ENCODE measurements at regions not wholly inside any gene's neighbourhood (a gene's known extent, or its start where the extent isn't known, plus 50 kb on each side); places are given as distances from the start of the nearest gene placed in this dataset.

DNA sequence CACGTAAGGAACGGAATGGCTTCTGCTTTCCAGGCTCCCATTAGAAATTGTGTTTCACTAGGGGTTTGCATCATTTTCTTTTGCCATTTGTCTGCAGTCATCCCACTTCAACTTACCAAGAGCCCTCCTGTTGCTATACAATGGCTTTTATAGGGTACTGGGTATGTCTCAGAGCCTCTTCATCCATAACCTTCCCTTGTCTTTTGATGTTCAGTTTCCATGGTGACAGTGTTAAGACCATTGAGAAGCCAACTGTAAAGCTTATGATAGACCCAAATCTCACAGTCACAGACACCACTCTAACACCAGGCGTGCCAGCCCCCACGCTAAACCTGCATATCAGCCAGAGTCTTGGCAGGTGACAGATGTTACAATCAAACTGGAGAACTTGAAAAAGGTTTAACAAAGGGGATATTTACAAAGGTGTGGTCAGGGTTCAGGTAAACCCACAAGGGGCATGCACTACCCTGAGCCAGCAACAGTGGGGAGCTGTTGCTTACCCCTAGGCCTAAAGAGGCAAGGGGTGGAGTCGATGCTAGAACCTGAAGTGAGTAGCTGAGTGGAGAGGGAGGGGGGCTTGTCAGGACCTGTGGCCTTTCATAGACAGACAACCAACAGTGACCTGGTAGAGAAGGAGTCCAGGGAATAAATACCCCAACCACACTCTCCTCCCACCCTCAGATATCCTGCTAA is 53.2 kb upstream of the ABLIM1 start:
- TF ChIP-seq CTCF (conservative IDR thresholded peaks at IDR 0.05; ENCODE audit: low read length) (no peak), EZH2phosphoT487 (IDR thresholded peaks at IDR 0.05; ENCODE audit: borderline replicate concordance, low read depth, low read length) (no peak)
